ENCODE measurements at regions not wholly inside any gene's neighbourhood (a gene's known extent, or its start where the extent isn't known, plus 50 kb on each side); places are given as distances from the start of the nearest gene placed in this dataset.

- H3K4me3 Mint-ChIP-seq (ENCODE audit: unreplicated experiment): no peak overlapping the region
- TF ChIP-seq CTCF (IDR thresholded peaks at IDR 0.05; ENCODE audit: insufficient read depth, low read depth, low read length) (no peak), EZH2 (IDR thresholded peaks at IDR 0.05; ENCODE audit: insufficient read depth, low read length) (no peak)
Measured at GRCh38 chr7:16278167-16278787, 143.1 kb downstream of the CRPPA start.

DNA sequence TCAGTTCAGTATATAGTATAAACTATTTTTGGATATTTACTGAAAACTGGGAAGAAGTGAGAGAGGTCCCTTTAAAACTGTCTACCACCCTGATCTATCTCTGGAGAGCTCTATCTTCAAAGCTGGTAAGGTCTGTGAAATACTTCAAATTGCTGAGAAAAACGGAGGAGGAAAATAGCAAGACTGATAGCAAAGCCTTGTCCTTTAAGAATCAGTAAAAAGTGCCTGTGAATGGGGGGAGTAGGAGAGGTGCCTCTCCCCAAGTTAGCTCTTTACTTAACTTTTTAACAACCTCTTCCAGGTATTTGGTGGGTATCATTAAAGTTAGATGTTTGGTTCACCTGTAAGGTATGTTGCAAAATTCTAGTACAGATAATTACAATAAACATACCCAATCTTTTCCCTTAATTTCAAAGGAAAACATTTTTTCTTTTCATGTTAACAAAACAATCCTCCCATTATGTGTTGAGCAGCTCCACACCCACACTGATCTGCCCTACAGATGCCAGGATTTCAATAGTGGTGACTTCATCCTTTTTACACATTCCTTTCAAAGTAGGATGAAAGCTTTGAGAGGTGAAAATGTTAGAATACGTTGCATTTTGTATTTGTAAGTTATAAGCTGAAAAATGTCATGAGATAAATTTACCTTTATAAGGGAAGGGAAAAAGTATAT is 149.2 kb downstream of the CRPPA start:
- no peaks in the 10 kb centered on the region for H3K9me3 Mint-ChIP-seq (ENCODE audit: unreplicated experiment)

More at GRCh38 chr7:16278167-16278787, 143.1 kb downstream of the CRPPA start:
- Mint-ChIP-seq H3K27me3 (ENCODE audit: low read depth, unreplicated experiment) (no peaks in the 10 kb centered on the region), H3K9me3 (ENCODE audit: unreplicated experiment) (peaks cover 2% of the 10 kb centered on the region), H3K27ac (ENCODE audit: unreplicated experiment) (no peak overlapping the region), H3K36me3 (ENCODE audit: low read depth, unreplicated experiment) (no peaks in the 10 kb centered on the region), H3K4me1 (ENCODE audit: low read depth, unreplicated experiment) (no peaks in the 10 kb centered on the region)
- Histone ChIP-seq H2AFZ (ENCODE audit: low read depth, low read length) (no peak overlapping the region), H4K20me1 (ENCODE audit: insufficient read depth, low read length) (no peaks in the 10 kb centered on the region), H3K27ac (ENCODE audit: low read depth, low read length) (no peak overlapping the region), H3K36me3 (ENCODE audit: insufficient read depth, low read length) (no peaks in the 10 kb centered on the region), H3K27me3 (ENCODE audit: insufficient read depth, low read length) (no peaks in the 10 kb centered on the region), H3K9me3 (ENCODE audit: insufficient read depth, low read depth, low read length) (no peaks in the 10 kb centered on the region), H3K4me1 (ENCODE audit: insufficient read depth, low read length) (no peaks in the 10 kb centered on the region), H3K79me2 (ENCODE audit: insufficient read depth, low read length) (no peaks in the 10 kb centered on the region), H3K9ac (ENCODE audit: low read length) (no peak overlapping the region), H3K4me3 (ENCODE audit: insufficient read depth, low read depth, low read length) (no peak overlapping the region), H3K4me2 (ENCODE audit: low read length) (no peak overlapping the region)
- FAIRE-seq: no peak
- DNase-seq (ENCODE audit: low read depth): no peak

More for the DNA sequence above, 149.2 kb downstream of the CRPPA start:
- H3K9me3 ChIP-seq (ENCODE audit: insufficient read depth, low read depth, low read length): no peaks in the 10 kb centered on the region
- no peak for TF ChIP-seq CTCF (IDR thresholded peaks at IDR 0.05; ENCODE audit: insufficient read depth, low read depth, low read length)
- no peak overlapping the region for H2AFZ ChIP-seq (ENCODE audit: low read depth, low read length)
- peaks cover 27% of the 10 kb centered on the region for H3K4me1 Mint-ChIP-seq (ENCODE audit: low read depth, unreplicated experiment)
- DNase-seq (ENCODE audit: low read depth) (peak; percentile 56), FAIRE-seq (no peak)
- H3K4me1 ChIP-seq (ENCODE audit: insufficient read depth, low read length): peaks cover 3% of the 10 kb centered on the region
- no peaks in the 10 kb centered on the region for H4K20me1 ChIP-seq (ENCODE audit: insufficient read depth, low read length)
- H3K9ac ChIP-seq (ENCODE audit: low read length): no peak overlapping the region
- H3K27ac Mint-ChIP-seq (ENCODE audit: unreplicated experiment): peak overlapping the region; percentile 55
- H3K79me2 ChIP-seq (ENCODE audit: insufficient read depth, low read length): no peaks in the 10 kb centered on the region
- no peak overlapping the region for H3K27ac ChIP-seq (ENCODE audit: low read depth, low read length)
- no peaks in the 10 kb centered on the region for H3K36me3 ChIP-seq (ENCODE audit: insufficient read depth, low read length)
- H3K4me3 Mint-ChIP-seq (ENCODE audit: unreplicated experiment): no peak overlapping the region
- no peaks in the 10 kb centered on the region for H3K27me3 Mint-ChIP-seq (ENCODE audit: low read depth, unreplicated experiment)
- no peak overlapping the region for H3K4me3 ChIP-seq (ENCODE audit: insufficient read depth, low read depth, low read length)
- H3K36me3 Mint-ChIP-seq (ENCODE audit: low read depth, unreplicated experiment): no peaks in the 10 kb centered on the region
- no peaks in the 10 kb centered on the region for H3K27me3 ChIP-seq (ENCODE audit: insufficient read depth, low read length)
- no peak overlapping the region for H3K4me2 ChIP-seq (ENCODE audit: low read length)

Data from astrocyte (in vitro differentiated cells and primary cell).